ENCODE measurements at regions not wholly inside any gene's neighbourhood (a gene's known extent, or its start where the extent isn't known, plus 50 kb on each side); places are given as distances from the start of the nearest gene placed in this dataset.

- DNase-seq (ENCODE audit: insufficient read length, low spot score) (no peak), FAIRE-seq (no peak)
- TF ChIP-seq CTCF (IDR thresholded peaks at IDR 0.05; ENCODE audit: insufficient read depth, missing control alignments), result no peak
These were observed 398.4 kb downstream of the DAD1 start for GRCh38 chr14:22190411-22191191.

- FAIRE-seq (no peak), DNase-seq (ENCODE audit: insufficient read length, low spot score) (no peak)
- no peak for TF ChIP-seq CTCF (IDR thresholded peaks at IDR 0.05; ENCODE audit: insufficient read depth, missing control alignments)
These were observed 399.1 kb downstream of the DAD1 start for GRCh38 chr14:22189881-22190280.

- TF ChIP-seq CTCF (IDR thresholded peaks at IDR 0.05; ENCODE audit: insufficient read depth, missing control alignments), result no peak
- FAIRE-seq, result no peak
- no peak for DNase-seq (ENCODE audit: insufficient read length, low spot score)
These were observed 400.7 kb downstream of the DAD1 start for GRCh38 chr14:22188318-22188717.

DNA sequence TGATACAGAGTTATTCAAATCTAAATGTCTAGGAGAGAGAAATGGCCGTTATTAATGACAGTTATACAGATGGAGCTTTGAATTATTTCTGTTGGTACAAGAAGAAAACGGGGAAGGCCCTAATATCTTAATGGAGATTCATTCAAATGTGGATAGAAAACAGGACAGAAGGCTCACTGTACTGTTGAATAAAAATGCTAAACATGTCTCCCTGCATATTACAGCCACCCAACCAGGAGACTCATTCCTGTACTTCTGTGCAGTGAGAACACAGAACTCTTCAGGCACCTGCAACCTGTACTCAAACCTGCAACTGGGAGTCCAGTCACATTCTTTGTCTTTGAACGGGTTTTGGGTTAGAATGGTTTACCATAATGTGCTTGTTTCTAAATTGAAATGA is 403.2 kb downstream of the DAD1 start:
- TF ChIP-seq CTCF (IDR thresholded peaks at IDR 0.05; ENCODE audit: insufficient read depth, missing control alignments), result no peak
- no peak for DNase-seq (ENCODE audit: insufficient read length, low spot score)
- FAIRE-seq, result no peak

GRCh38 chr14:22185191-22185590 is 403.8 kb downstream of the DAD1 start:
- DNase-seq (ENCODE audit: insufficient read length, low spot score), result no peak
- no peak for FAIRE-seq
- no peak for TF ChIP-seq CTCF (IDR thresholded peaks at IDR 0.05; ENCODE audit: insufficient read depth, missing control alignments)

DNA sequence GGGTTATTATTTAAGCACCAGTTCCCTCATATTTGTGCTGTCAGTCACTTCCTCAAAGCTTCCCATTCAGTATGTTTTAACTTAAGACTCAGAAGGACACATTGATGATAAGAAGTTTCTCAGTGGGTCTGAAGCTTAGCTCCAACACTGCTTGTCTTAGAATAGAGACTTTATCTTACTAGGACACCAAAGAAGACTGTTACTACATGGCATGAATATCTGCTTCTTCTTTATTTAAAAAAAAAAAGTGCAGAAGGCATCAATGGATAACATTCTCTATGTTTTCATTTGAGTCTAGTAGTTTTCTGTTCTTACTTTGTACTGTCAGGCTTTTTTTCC is 404.2 kb downstream of the DAD1 start:
- DNase-seq (ENCODE audit: insufficient read length, low spot score) (no peak), FAIRE-seq (no peak)
- TF ChIP-seq CTCF (IDR thresholded peaks at IDR 0.05; ENCODE audit: insufficient read depth, missing control alignments), result no peak

- no peak for DNase-seq (ENCODE audit: insufficient read length, low spot score)
- FAIRE-seq, result no peak
- TF ChIP-seq CTCF (IDR thresholded peaks at IDR 0.05; ENCODE audit: insufficient read depth, missing control alignments), result no peak
These were observed 404.7 kb downstream of the DAD1 start for GRCh38 chr14:22184157-22184829.

Measured in D721Med (cell line).